Activated CD8-positive, alpha-beta T cell treated with anti-CD3 and anti-CD28 coated beads for 36 hours (primary cell): ENCODE measurements at regions not wholly inside any gene's neighbourhood (a gene's known extent, or its start where the extent isn't known, plus 50 kb on each side); places are given as distances from the start of the nearest gene placed in this dataset.

ENCODE experiments used
- ATAC-seq: fragments of 200-7000 bp; cut with Tn5 transposase; one replicate; pipeline ENCODE4 v1.10.0; 2021; ENCODE audit warnings: mild to moderate bottlenecking, moderate library complexity
- CTCF ChIA-PET: fragments of 350-600 bp; sonication (Branson Sonifier 250); formaldehyde crosslinking; loops from one replicate; lab custom pipeline; 2021; ENCODE audit warnings: antibody characterized with exemption; lab: Charles Lee
- POLR2A ChIA-PET: fragments of 350-600 bp; sonication (Branson Sonifier 250); formaldehyde crosslinking; loops from one replicate; lab custom pipeline; 2021; ENCODE audit warnings: antibody characterized with exemption; lab: Charles Lee
- DNase-seq: peaks from one replicate; pipeline ENCODE4 v3.0.0-alpha.2; 2020
- H3K27ac Mint-ChIP-seq: one replicate; pipeline ENCODE4 v1.8.0; 2021; ENCODE audit warnings: mild to moderate bottlenecking, mixed read lengths
- H3K27me3 Mint-ChIP-seq: one replicate; pipeline ENCODE4 v1.8.0; 2021; ENCODE audit warnings: mixed read lengths
- H3K36me3 Mint-ChIP-seq: one replicate; pipeline ENCODE4 v1.8.0; 2021; ENCODE audit warnings: low read depth, mixed read lengths
- H3K4me1 Mint-ChIP-seq: one replicate; pipeline ENCODE4 v1.8.0; 2021; ENCODE audit warnings: low read depth, mixed read lengths
- H3K4me3 Mint-ChIP-seq: one replicate; pipeline ENCODE4 v1.8.0; 2021; ENCODE audit warnings: mild to moderate bottlenecking, moderate library complexity, mixed read lengths
- H3K9me3 Mint-ChIP-seq: one replicate; pipeline ENCODE4 v1.8.0; 2021; ENCODE audit warnings: mixed read lengths
- intact Hi-C: fragments of 100-400 bp; cut with micrococcal nuclease; formaldehyde crosslinking; loops from one replicate; pipeline ENCODE4 v1.10.0; 2022
- TF ChIP-seq, protein P1 (sequence below): fragments of 200-600 bp; IDR thresholded peaks from one replicate; pipeline ENCODE4 v1.8.0; 2022; ENCODE audit warnings: antibody characterized with exemption, mild to moderate bottlenecking

DNA sequence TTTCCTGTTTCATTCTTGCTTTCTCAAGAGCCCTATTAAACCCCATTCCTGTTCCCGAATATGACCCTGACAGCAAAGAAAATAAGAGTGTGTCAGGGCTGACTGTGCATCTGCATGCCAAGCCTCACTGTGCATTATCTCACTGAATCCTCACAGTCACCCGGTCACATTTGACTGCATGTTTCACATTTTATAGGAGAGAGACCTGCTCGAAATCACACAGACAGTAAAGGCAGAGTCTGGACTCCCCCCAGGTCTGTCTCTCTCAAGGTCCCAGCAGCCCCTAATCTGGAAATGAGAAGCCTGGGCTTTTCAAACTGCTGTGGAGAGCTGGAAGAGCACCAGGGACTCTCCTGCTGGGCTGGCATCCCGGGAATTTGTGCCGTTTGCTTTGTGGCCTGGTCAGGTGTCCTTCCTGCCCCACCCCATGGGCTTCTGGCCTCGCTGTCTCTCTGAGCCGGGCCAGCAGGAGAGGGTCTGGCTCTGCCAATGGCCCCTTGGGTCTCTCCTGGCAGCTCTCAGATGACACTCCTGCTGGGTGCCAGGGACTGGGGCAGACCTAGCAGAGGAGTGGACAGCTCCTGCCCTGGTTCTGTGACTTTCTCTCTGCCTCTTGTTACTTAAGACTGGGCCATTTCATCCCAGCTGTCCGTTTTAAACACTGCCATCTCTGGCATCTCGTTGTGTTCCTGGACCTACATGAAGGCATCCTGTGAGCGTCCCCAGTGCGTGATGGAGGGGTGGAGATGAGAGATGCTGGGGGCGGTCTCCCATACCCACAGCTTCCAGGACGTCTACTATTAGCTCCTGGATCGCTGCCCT is 173.6 kb downstream of the ARHGAP12 start:
- ChIA-PET POLR2A (interaction anchor here (0.6 kb wide), 1 partner anchor 224 kb away, joined by 5 read pairs; no protein-coding TSS in a partner anchor), CTCF (no interaction called here)
- intact Hi-C loops: loop anchor here (10.0 kb wide), 1 partner anchor 430 kb away; no protein-coding TSS in a partner anchor

DNA sequence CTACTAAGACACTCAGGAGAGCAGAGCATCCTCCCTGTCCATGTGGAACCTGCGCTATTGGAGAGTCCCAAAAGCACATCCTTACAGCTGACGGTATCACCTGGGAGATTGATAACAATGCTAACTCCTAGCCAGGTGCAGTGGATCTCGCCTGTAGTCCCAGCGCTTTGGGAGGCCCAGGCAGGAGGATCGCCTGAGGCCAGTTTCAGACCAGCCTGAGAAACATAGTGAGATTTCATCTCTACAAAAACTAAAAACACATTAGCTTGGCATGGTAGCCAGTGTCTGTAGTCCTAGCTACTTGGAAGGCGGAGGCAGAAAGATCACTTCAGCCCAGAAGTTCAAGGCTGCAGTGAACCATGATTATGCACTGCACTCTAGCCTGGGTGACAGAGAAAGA is 174.9 kb downstream of the ARHGAP12 start:
- CTCF ChIA-PET: no interaction called here
- Mint-ChIP-seq H3K27ac (no peak overlapping the region), H3K4me1 (peaks cover 10% of the 10 kb centered on the region), H3K4me3 (no peak overlapping the region), H3K36me3 (no peaks in the 10 kb centered on the region), H3K27me3 (no peaks in the 10 kb centered on the region), H3K9me3 (no peaks in the 10 kb centered on the region)
- ATAC-seq (no peak), DNase-seq (no peak)
- intact Hi-C loops: loop anchor here (10.0 kb wide), 1 partner anchor 429 kb away; no protein-coding TSS in a partner anchor
- TF ChIP-seq, protein P1, sequence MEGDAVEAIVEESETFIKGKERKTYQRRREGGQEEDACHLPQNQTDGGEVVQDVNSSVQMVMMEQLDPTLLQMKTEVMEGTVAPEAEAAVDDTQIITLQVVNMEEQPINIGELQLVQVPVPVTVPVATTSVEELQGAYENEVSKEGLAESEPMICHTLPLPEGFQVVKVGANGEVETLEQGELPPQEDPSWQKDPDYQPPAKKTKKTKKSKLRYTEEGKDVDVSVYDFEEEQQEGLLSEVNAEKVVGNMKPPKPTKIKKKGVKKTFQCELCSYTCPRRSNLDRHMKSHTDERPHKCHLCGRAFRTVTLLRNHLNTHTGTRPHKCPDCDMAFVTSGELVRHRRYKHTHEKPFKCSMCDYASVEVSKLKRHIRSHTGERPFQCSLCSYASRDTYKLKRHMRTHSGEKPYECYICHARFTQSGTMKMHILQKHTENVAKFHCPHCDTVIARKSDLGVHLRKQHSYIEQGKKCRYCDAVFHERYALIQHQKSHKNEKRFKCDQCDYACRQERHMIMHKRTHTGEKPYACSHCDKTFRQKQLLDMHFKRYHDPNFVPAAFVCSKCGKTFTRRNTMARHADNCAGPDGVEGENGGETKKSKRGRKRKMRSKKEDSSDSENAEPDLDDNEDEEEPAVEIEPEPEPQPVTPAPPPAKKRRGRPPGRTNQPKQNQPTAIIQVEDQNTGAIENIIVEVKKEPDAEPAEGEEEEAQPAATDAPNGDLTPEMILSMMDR: no peak
- POLR2A ChIA-PET: no interaction called here

More for the DNA sequence above, 173.6 kb downstream of the ARHGAP12 start:
- DNase-seq: no peak
- Mint-ChIP-seq H3K4me3 (no peak overlapping the region), H3K9me3 (no peaks in the 10 kb centered on the region), H3K27ac (no peak overlapping the region), H3K4me1 (peaks cover 13% of the 10 kb centered on the region), H3K36me3 (no peaks in the 10 kb centered on the region), H3K27me3 (no peaks in the 10 kb centered on the region)
- ATAC-seq: no peak
- TF ChIP-seq, protein P1: no peak

DNA sequence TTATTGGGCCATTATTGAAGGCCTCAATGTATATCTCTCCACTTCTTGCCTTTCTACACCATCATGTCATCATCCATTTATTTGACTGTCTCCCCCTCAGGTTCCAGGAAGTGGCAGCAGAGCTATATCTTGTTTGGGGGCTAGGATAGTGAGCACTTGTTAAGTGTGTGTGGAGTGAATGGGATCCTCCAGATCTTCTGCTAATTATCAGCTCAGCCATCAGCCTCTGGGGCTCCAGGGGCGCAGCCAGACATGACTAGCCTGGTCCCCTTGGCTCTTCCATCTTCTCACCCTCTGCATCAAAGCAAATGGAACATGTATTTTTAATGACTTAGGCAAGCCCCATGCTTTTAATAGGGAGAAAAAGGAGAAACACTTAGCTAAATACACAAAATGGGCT is 176.5 kb downstream of the ARHGAP12 start:
- Mint-ChIP-seq H3K27me3 (no peaks in the 10 kb centered on the region), H3K9me3 (no peaks in the 10 kb centered on the region), H3K27ac (no peak overlapping the region), H3K4me1 (peaks cover 7% of the 10 kb centered on the region), H3K4me3 (no peak overlapping the region), H3K36me3 (no peaks in the 10 kb centered on the region)
- DNase-seq: no peak
- ATAC-seq: no peak
- TF ChIP-seq, protein P1: no peak
- ChIA-PET CTCF (interaction anchor here (1.1 kb wide), 1 partner anchor 18 kb away, joined by 4 read pairs; no protein-coding TSS in a partner anchor), POLR2A (interaction anchor here (0.7 to 1.0 kb wide), 2 partner anchors 8 to 845 kb away, joined by 3 read pairs; no protein-coding TSS in a partner anchor)
- intact Hi-C loops: loop anchor here (10.0 kb wide), 1 partner anchor 427 kb away; no protein-coding TSS in a partner anchor

DNA sequence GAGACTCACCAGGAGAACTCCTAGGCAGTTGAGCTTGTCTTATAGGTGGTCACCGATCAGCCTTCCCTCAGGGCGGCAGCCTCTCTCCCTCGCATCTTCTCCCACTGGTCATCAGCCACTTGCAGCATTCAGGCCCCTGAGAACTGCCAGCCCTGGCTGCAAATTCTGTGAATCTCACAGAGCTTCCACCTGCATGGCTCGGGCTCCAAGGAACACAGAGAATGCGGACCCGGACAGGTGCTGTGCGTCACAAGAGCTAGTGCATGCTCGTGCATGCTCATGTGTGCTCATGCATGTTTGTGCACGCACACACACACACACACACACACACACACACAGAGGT is 176.9 kb downstream of the ARHGAP12 start:
- Mint-ChIP-seq H3K27me3 (no peaks in the 10 kb centered on the region), H3K4me3 (no peak overlapping the region), H3K36me3 (no peaks in the 10 kb centered on the region), H3K9me3 (no peaks in the 10 kb centered on the region), H3K4me1 (peaks cover 10% of the 10 kb centered on the region), H3K27ac (no peak overlapping the region)
- ATAC-seq (no peak), DNase-seq (no peak)
- CTCF ChIA-PET: interaction anchor here (1.1 kb wide), 1 partner anchor 19 kb away, joined by 4 read pairs; no protein-coding TSS in a partner anchor
- TF ChIP-seq, protein P1: no peak
- POLR2A ChIA-PET: interaction anchor here (0.7 to 1.5 kb wide), 3 partner anchors 8 to 845 kb away, joined by 3 to 5 read pairs (median 3); no protein-coding TSS in a partner anchor
- intact Hi-C loops: loop anchor here (10.0 kb wide), 1 partner anchor 427 kb away; no protein-coding TSS in a partner anchor
